HepG2 (cell line): ENCODE measurements at regions not wholly inside any gene's neighbourhood (a gene's known extent, or its start where the extent isn't known, plus 50 kb on each side); places are given as distances from the start of the nearest gene placed in this dataset.

ENCODE experiments used
- ATAC-seq: fragments of 200-7000 bp; cut with Tn5 transposase; 3 replicates; pipeline ENCODE4 v1.9.1; 2020; ENCODE audit warnings: mild to moderate bottlenecking, moderate library complexity
- BruUV-seq: library from RNA; stranded (reverse); fragments of 400-500 nt; replicated peaks from 2 replicates; lab custom pipeline; 2021; lab: Mats Ljungman, UMichigan
- CTCF ChIA-PET: fragments of 300-600 bp; formaldehyde crosslinking; extraction: SDS; loops from one replicate; lab custom pipeline; 2021; ENCODE audit warnings: low total read pairs, inconsistent platforms, low intra/inter-chr PET ratio; lab: Yijun Ruan, JAX
- POLR2A ChIA-PET: fragments of 350-600 bp; sonication (Branson Sonifier 250); formaldehyde crosslinking; loops from one replicate; lab custom pipeline; 2020; ENCODE audit warnings: antibody characterized with exemption, inconsistent platforms; lab: Yijun Ruan, JAX
- DNase-seq: peaks from one replicate; pipeline ENCODE4 v3.0.0-alpha.2; 2015; ENCODE audit warnings: low spot score
- FAIRE-seq: peaks from 3 replicates; lab custom pipeline; 2011; peaks lifted over from hg19 to GRCh38; lab: Jason Lieb, UNC
- H2AFZ ChIP-seq: one replicate; pipeline ENCODE4 v1.6.1; 2011; ENCODE audit warnings: low read length, inconsistent platforms
- H3K27ac ChIP-seq: fragments of 300-600 bp; 3 replicates; pipeline ENCODE4 v1.8.0; 2011; ENCODE audit warnings: mixed run types, mild to moderate bottlenecking, mixed read lengths, low read length, inconsistent platforms; ENCODE audit not compliant: insufficient read depth; ENCODE audit errors: extremely low read length
- H3K27me3 ChIP-seq, 2 experiments: fragments of 200-600 bp in 1 of 2; 2 replicates in 1 of 2; 3 replicates in 1 of 2; pipeline versions ENCODE4 v1.6.0 to v1.8.0; 2011; ENCODE audit warnings: low read length in 2 of 2, mild to moderate bottlenecking in 2 of 2, moderate library complexity in 2 of 2, inconsistent platforms in 1 of 2; ENCODE audit not compliant: insufficient read depth in 2 of 2, control insufficient read depth in 1 of 2
- H3K36me3 ChIP-seq, 2 experiments: fragments of 200-600 bp in 1 of 2; replicated peaks in 1 of 2; 2 replicates in 1 of 2; 3 replicates in 1 of 2; pipeline versions ENCODE4 v1.5.1 to v1.8.0; 2011; ENCODE audit warnings: low read length in 2 of 2, inconsistent platforms in 1 of 2; ENCODE audit not compliant: insufficient read depth in 2 of 2, control insufficient read depth in 1 of 2
- H3K4me1 ChIP-seq: 2 replicates; pipeline ENCODE4 v1.5.1; 2012; ENCODE audit warnings: low read length, inconsistent platforms; ENCODE audit not compliant: insufficient read depth
- H3K4me2 ChIP-seq: 2 replicates; pipeline ENCODE4 v1.6.0; 2011; ENCODE audit warnings: low read depth, low read length, inconsistent platforms
- H3K4me3 ChIP-seq, 3 experiments: fragments of 200-600 bp in 1 of 3; sonication (generic), shearing (Covaris generic) in 1 of 3; replicated peaks in 1 of 3; 2 replicates each; pipeline ENCODE4 v1.5.1; 2011 to 2016; ENCODE audit warnings: low read length in 3 of 3, inconsistent platforms in 2 of 3, low read depth in 2 of 3, mild to moderate bottlenecking in 2 of 3, control low read depth in 1 of 3, mixed read lengths in 1 of 3; ENCODE audit not compliant: insufficient read depth in 1 of 3
- H3K79me2 ChIP-seq: one replicate; pipeline ENCODE4 v1.6.1; 2011; ENCODE audit warnings: low read length, inconsistent platforms; ENCODE audit not compliant: insufficient read depth
- H3K9ac ChIP-seq: 2 replicates; pipeline ENCODE4 v1.6.0; 2011; ENCODE audit warnings: mild to moderate bottlenecking, low read depth, low read length, inconsistent platforms; ENCODE audit not compliant: insufficient read depth
- H3K9me3 ChIP-seq: 2 replicates; pipeline ENCODE4 v1.5.1; 2012; ENCODE audit warnings: mild to moderate bottlenecking, low read length
- H4K20me1 ChIP-seq: 2 replicates; pipeline ENCODE4 v1.6.0; 2011; ENCODE audit warnings: inconsistent platforms, mild to moderate bottlenecking, low read length, moderate library complexity; ENCODE audit not compliant: insufficient read depth
- CENPT ChIP-seq: sonication (generic); formaldehyde crosslinking; IDR thresholded peaks from 2 replicates; pipeline ENCODE4 v1.8.0; 2022; ENCODE audit warnings: low read depth, mild to moderate bottlenecking, moderate library complexity, missing genetic modification reagents
- EZH2 ChIP-seq: conservative IDR thresholded peaks from 2 replicates; pipeline ENCODE4 v1.6.1; 2012; ENCODE audit warnings: mild to moderate bottlenecking, low read depth, low read length, moderate library complexity
- IRF2 ChIP-seq: IDR thresholded peaks from 2 replicates; pipeline ENCODE4 v1.6.1; 2018; ENCODE audit warnings: missing genetic modification reagents, missing compliant biosample characterization
- ISL2 ChIP-seq: sonication (generic); formaldehyde crosslinking; IDR thresholded peaks from 2 replicates; pipeline ENCODE4 v1.5.0; 2020; ENCODE audit warnings: missing genetic modification reagents
- MAFF ChIP-seq: IDR thresholded peaks from 2 replicates; pipeline ENCODE4 v1.6.1; 2011; ENCODE audit warnings: low read depth, low read length, improper control_type of control experiment
- MAFK ChIP-seq, 2 experiments: IDR thresholded peaks in 1 of 2; conservative IDR thresholded peaks in 1 of 2; 2 replicates each; pipeline ENCODE4 v1.6.1; 2011; ENCODE audit warnings: improper control_type of control experiment in 2 of 2, low read length in 2 of 2
- NPAS2 ChIP-seq: sonication (generic); formaldehyde crosslinking; IDR thresholded peaks from 2 replicates; pipeline ENCODE4 v1.8.0; 2022; ENCODE audit warnings: mild to moderate bottlenecking, missing genetic modification reagents, borderline replicate concordance
- PATZ1 ChIP-seq: sonication (generic); formaldehyde crosslinking; IDR thresholded peaks from 2 replicates; pipeline ENCODE4 v1.4.0; 2020; ENCODE audit warnings: missing genetic modification reagents
- PHF21A ChIP-seq: sonication (generic); formaldehyde crosslinking; IDR thresholded peaks from 2 replicates; pipeline ENCODE4 v1.5.0; 2020; ENCODE audit warnings: mild to moderate bottlenecking, missing genetic modification reagents
- RAD51 ChIP-seq: fragments of 450-650 bp; IDR thresholded peaks from 2 replicates; pipeline ENCODE4 v1.6.1; 2016; ENCODE audit warnings: borderline replicate concordance
- SNRNP70 ChIP-seq: fragments of 200-400 bp; formaldehyde crosslinking; IDR thresholded peaks from 2 replicates; pipeline ENCODE4 v1.6.1; 2017; ENCODE audit warnings: mild to moderate bottlenecking, low read depth, low read length, moderate library complexity
- YEATS2 ChIP-seq: sonication (generic); formaldehyde crosslinking; IDR thresholded peaks from 2 replicates; pipeline ENCODE4 v1.4.0; 2020; ENCODE audit warnings: missing genetic modification reagents, borderline replicate concordance
- ZNF34 ChIP-seq: sonication (generic); formaldehyde crosslinking; IDR thresholded peaks from 2 replicates; pipeline ENCODE4 v1.4.0; 2020; ENCODE audit warnings: mild to moderate bottlenecking, missing genetic modification reagents, borderline replicate concordance
- ZNF891 ChIP-seq: sonication (generic); formaldehyde crosslinking; IDR thresholded peaks from 2 replicates; pipeline ENCODE4 v1.5.0; 2020; ENCODE audit warnings: mild to moderate bottlenecking, missing genetic modification reagents
- WGBS: methylation state at CpG from one replicate; pipeline ENCODE4 v1.1.6; 2017; ENCODE audit warnings: low lambda C conversion rate; 5-methylcytosine and 5-hydroxymethylcytosine counted together
- in situ Hi-C: cut with HindIII; loops from 2 replicates; pipeline ENCODE4 v1.10.0; 2017; ENCODE audit warnings: low pct_unique_long_range_greater_than_20kb; ENCODE audit not compliant: extremely low pct_ligation_motif_present
- intact Hi-C: fragments of 100-400 bp; cut with micrococcal nuclease; formaldehyde crosslinking; loops from one replicate; pipeline ENCODE4 v1.10.0; 2022; ENCODE audit not compliant: unreplicated experiment

DNA sequence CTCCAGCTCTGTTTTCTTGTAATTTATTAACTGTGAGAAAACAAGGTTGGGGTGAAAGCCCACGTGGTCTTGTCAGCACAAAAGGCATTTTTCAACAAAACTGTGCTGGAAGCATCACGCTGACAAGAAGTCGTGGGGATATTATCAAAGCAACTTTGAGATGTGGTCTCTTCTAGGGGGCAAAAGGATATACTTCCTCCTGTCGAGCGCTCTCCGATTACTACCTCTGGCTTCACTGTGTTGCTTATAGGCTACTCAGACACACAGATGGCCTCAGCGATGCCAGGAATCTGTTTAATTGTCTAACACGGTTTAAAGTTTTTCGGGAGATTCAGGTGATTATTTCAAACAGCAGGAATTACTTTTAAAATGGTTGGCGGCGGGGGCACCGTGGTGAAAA is 275.9 kb upstream of the SOX4 start:
- in situ Hi-C loops = no loop called here
- Histone ChIP-seq H3K79me2 (no peaks in the 10 kb centered on the region), H3K27me3 (peaks cover 0 to 5% of the 10 kb centered on the region in 2 experiments; a peak in 3 of 5 replicates), H3K4me1 (peaks cover 14% of the 10 kb centered on the region), H4K20me1 (no peaks in the 10 kb centered on the region), H3K27ac (no peak overlapping the region), H3K36me3 (no peaks in the 10 kb centered on the region), H3K9ac (no peak overlapping the region), H3K4me3 (no peak overlapping the region; a peak in 1 of 6 replicates), H3K9me3 (no peaks in the 10 kb centered on the region), H2AFZ (no peak overlapping the region), H3K4me2 (peak overlapping the region; percentile 58)
- no TSS peak for BruUV-seq
- 30% methylated on average over 12 of the region's 12 CpGs for WGBS
- ATAC-seq (peak; percentile 64), DNase-seq (no peak), FAIRE-seq (no peak)
- TF ChIP-seq ISL2 (no peak), IRF2 (CRISPR knock-in tag) (no peak), RAD51 (no peak), YEATS2 (CRISPR knock-in tag) (no peak), CENPT (CRISPR knock-in tag) (no peak), ZNF891 (no peak), PHF21A (CRISPR knock-in tag) (no peak), NPAS2 (no peak), ZNF34 (CRISPR knock-in tag) (no peak)
- intact Hi-C loops = no loop called here
- POLR2A ChIA-PET = no interaction called here
- CTCF ChIA-PET = no interaction called here

DNA sequence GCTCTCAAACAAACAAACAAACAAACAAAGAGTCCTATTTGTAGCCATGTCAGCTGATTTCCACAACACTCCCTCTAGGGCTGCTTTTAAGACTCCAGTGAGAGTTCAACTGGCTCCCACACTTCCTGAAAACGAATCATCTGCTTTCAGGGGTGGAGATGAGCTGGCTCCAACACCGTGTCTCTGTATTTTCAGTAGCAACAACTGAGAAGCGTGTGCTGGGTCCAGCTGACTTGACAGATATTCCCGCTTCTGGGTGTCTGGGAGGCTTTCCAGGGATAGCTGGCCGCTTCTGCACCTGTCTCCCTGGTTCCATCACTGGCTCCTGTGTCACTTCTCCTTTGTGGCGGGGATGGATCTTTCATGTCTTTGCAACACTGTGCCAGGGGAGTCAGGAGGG is 272.5 kb upstream of the SOX4 start:
- no peak overlapping the region for H3K27ac ChIP-seq
- H3K79me2 ChIP-seq = no peaks in the 10 kb centered on the region
- in situ Hi-C loops = no loop called here
- H3K27me3 ChIP-seq = peaks cover 0 to 5% of the 10 kb centered on the region in 2 experiments; a peak in 3 of 5 replicates
- no peak overlapping the region for H3K9ac ChIP-seq
- DNase-seq = no peak
- no peak for FAIRE-seq
- no peaks in the 10 kb centered on the region for H3K9me3 ChIP-seq
- peaks cover 14% of the 10 kb centered on the region for H3K4me1 ChIP-seq
- intact Hi-C loops = no loop called here
- H3K36me3 ChIP-seq = no peaks in the 10 kb centered on the region
- TF ChIP-seq MAFK (conservative IDR thresholded peaks at IDR 0.05 in 1 of 2, IDR thresholded peaks at IDR 0.05 in 1 of 2; ENCODE audit: low read length in 2 of 2) (peak in 1 of 2 experiments; percentile 38; a peak in 2 of 4 replicates), PATZ1 (CRISPR knock-in tag) (no peak), EZH2 (no peak), SNRNP70 (no peak), MAFF (peak; percentile 36; the same call in 1 of the 2 replicates)
- TF ChIP-seq, all 625 proteins: peak for 2
- 21% methylated on average over 6 of the region's 6 CpGs for WGBS
- no peaks in the 10 kb centered on the region for H4K20me1 ChIP-seq
- CTCF ChIA-PET = no interaction called here
- no peak overlapping the region for H2AFZ ChIP-seq
- no peak overlapping the region for H3K4me2 ChIP-seq
- POLR2A ChIA-PET = no interaction called here
- no peak for ATAC-seq
- no TSS peak for BruUV-seq
- H3K4me3 ChIP-seq = no peak overlapping the region
